ENCODE measurements at regions not wholly inside any gene's neighbourhood (a gene's known extent, or its start where the extent isn't known, plus 50 kb on each side); places are given as distances from the start of the nearest gene placed in this dataset.

GRCh38 chr4:125243789-125244397, 70.9 kb upstream of the FAT4 start:
- Histone ChIP-seq H3K4me2 (ENCODE audit: low read length) (no peak overlapping the region), H3K9me3 (ENCODE audit: insufficient read depth, low read length) (no peaks in the 10 kb centered on the region), H3K4me3 (ENCODE audit: low read length) (no peak overlapping the region), H4K20me1 (ENCODE audit: insufficient read depth, low read length) (no peaks in the 10 kb centered on the region), H2AFZ (ENCODE audit: low read depth, low read length) (no peak overlapping the region; the same call in 1 of the 2 replicates), H3K27me3 (ENCODE audit: low read depth, low read length) (no peaks in the 10 kb centered on the region), H3K27ac (ENCODE audit: low read length) (no peak overlapping the region), H3K36me3 (replicated peaks; ENCODE audit: low read depth, low read length) (no peaks in the 10 kb centered on the region), H3K79me2 (ENCODE audit: low read length) (no peaks in the 10 kb centered on the region), H3K9ac (ENCODE audit: low read length) (no peak overlapping the region), H3K4me1 (ENCODE audit: low read length) (no peaks in the 10 kb centered on the region)
- TF ChIP-seq EZH2phosphoT487 (IDR thresholded peaks at IDR 0.05; ENCODE audit: low read depth) (no peak), CTCF (IDR thresholded peaks at IDR 0.05; ENCODE audit: low read depth, low read length) (no peak)

GRCh38 chr4:125235971-125236370, 78.8 kb upstream of the FAT4 start:
- H3K4me1 ChIP-seq (ENCODE audit: low read length) = peaks cover 2% of the 10 kb centered on the region; the same call in 1 of the 2 replicates

GRCh38 chr4:125231661-125232060, 83.1 kb upstream of the FAT4 start:
- Histone ChIP-seq H3K4me1 (ENCODE audit: low read length) (peaks cover 2% of the 10 kb centered on the region; the same call in 1 of the 2 replicates), H3K9ac (ENCODE audit: low read length) (no peak overlapping the region), H3K9me3 (ENCODE audit: insufficient read depth, low read length) (no peaks in the 10 kb centered on the region), H2AFZ (ENCODE audit: low read depth, low read length) (no peak overlapping the region), H3K27ac (ENCODE audit: low read length) (no peak overlapping the region), H3K4me2 (ENCODE audit: low read length) (no peak overlapping the region), H3K36me3 (replicated peaks; ENCODE audit: low read depth, low read length) (no peaks in the 10 kb centered on the region), H3K4me3 (ENCODE audit: low read length) (no peak overlapping the region), H3K79me2 (ENCODE audit: low read length) (no peaks in the 10 kb centered on the region), H3K27me3 (ENCODE audit: low read depth, low read length) (no peaks in the 10 kb centered on the region), H4K20me1 (ENCODE audit: insufficient read depth, low read length) (no peaks in the 10 kb centered on the region)
- no peak for TF ChIP-seq CTCF (IDR thresholded peaks at IDR 0.05; ENCODE audit: low read depth, low read length)
- no peak for TF ChIP-seq EZH2phosphoT487 (IDR thresholded peaks at IDR 0.05; ENCODE audit: low read depth)

More at GRCh38 chr4:125235971-125236370, 78.8 kb upstream of the FAT4 start:
- Histone ChIP-seq H3K4me2 (ENCODE audit: low read length) (no peak overlapping the region), H3K4me3 (ENCODE audit: low read length) (no peak overlapping the region), H3K9ac (ENCODE audit: low read length) (no peak overlapping the region), H3K27ac (ENCODE audit: low read length) (no peak overlapping the region), H4K20me1 (ENCODE audit: insufficient read depth, low read length) (no peaks in the 10 kb centered on the region), H3K27me3 (ENCODE audit: low read depth, low read length) (no peaks in the 10 kb centered on the region), H3K36me3 (replicated peaks; ENCODE audit: low read depth, low read length) (no peaks in the 10 kb centered on the region), H3K79me2 (ENCODE audit: low read length) (no peaks in the 10 kb centered on the region), H3K9me3 (ENCODE audit: insufficient read depth, low read length) (no peaks in the 10 kb centered on the region), H2AFZ (ENCODE audit: low read depth, low read length) (no peak overlapping the region)
- TF ChIP-seq EZH2phosphoT487 (IDR thresholded peaks at IDR 0.05; ENCODE audit: low read depth) (no peak), CTCF (IDR thresholded peaks at IDR 0.05; ENCODE audit: low read depth, low read length) (no peak)

GRCh38 chr4:125229596-125230058, 85.1 kb upstream of the FAT4 start:
- Histone ChIP-seq H3K36me3 (replicated peaks; ENCODE audit: low read depth, low read length) (no peaks in the 10 kb centered on the region), H4K20me1 (ENCODE audit: insufficient read depth, low read length) (no peaks in the 10 kb centered on the region), H3K4me1 (ENCODE audit: low read length) (no peaks in the 10 kb centered on the region), H2AFZ (ENCODE audit: low read depth, low read length) (no peak overlapping the region), H3K9me3 (ENCODE audit: insufficient read depth, low read length) (no peaks in the 10 kb centered on the region), H3K4me3 (ENCODE audit: low read length) (no peak overlapping the region), H3K9ac (ENCODE audit: low read length) (no peak overlapping the region), H3K27ac (ENCODE audit: low read length) (no peak overlapping the region), H3K27me3 (ENCODE audit: low read depth, low read length) (no peaks in the 10 kb centered on the region), H3K79me2 (ENCODE audit: low read length) (no peaks in the 10 kb centered on the region), H3K4me2 (ENCODE audit: low read length) (no peak overlapping the region)
- no peak for TF ChIP-seq CTCF (IDR thresholded peaks at IDR 0.05; ENCODE audit: low read depth, low read length)
- no peak for TF ChIP-seq EZH2phosphoT487 (IDR thresholded peaks at IDR 0.05; ENCODE audit: low read depth)

Measured in OCI-LY3 (cell line).